ENCODE measurements at regions not wholly inside any gene's neighbourhood (a gene's known extent, or its start where the extent isn't known, plus 50 kb on each side); places are given as distances from the start of the nearest gene placed in this dataset.
"Not testable (repeated sequence)": the region's sequence is repeated elsewhere in the genome, so short reads cannot be mapped to it uniquely, and the experiment has no call there.

- H3K27me3 ChIP-seq (ENCODE audit: control insufficient read depth in 1 of 2, insufficient read depth in 2 of 2, low read length in 1 of 2) = no peaks in the 10 kb centered on the region
- 37 to 46% methylated on average over 2 of the region's 2 CpGs for WGBS, 2 donors
- no peak for DNase-seq
- no peak for ATAC-seq (ENCODE audit: low FRiP score)
- no peaks in the 10 kb centered on the region for H3K9me3 ChIP-seq (ENCODE audit: control insufficient read depth, low read length)
- H3K4me1 ChIP-seq (ENCODE audit: control insufficient read depth in 1 of 2, insufficient read depth in 2 of 2, low read length in 2 of 2) = no peaks in the 10 kb centered on the region
- no peaks in the 10 kb centered on the region for H3K36me3 ChIP-seq (ENCODE audit: control insufficient read depth in 1 of 2, insufficient read depth in 2 of 2, low read length in 1 of 2)
- no peak overlapping the region for H3K4me3 ChIP-seq (ENCODE audit: low read length in 2 of 2)
- intact Hi-C loops (cut with DNase I) = no loop called here
- no peak overlapping the region for H3K27ac ChIP-seq (ENCODE audit: low read depth in 1 of 2, low read length in 2 of 2)
Observed at GRCh38 chr16:26475596-26475995, 591.1 kb upstream of the C16orf82 start.

GRCh38 chr16:26491101-26491670, 575.5 kb upstream of the C16orf82 start:
- no peaks in the 10 kb centered on the region for H3K27me3 ChIP-seq (ENCODE audit: control insufficient read depth in 1 of 2, insufficient read depth in 2 of 2, low read length in 1 of 2)
- H3K36me3 ChIP-seq (ENCODE audit: control insufficient read depth in 1 of 2, insufficient read depth in 2 of 2, low read length in 1 of 2) = no peaks in the 10 kb centered on the region
- 67 to 73% methylated on average over 6 of the region's 6 CpGs for WGBS, 2 donors
- H3K4me3 ChIP-seq (ENCODE audit: low read length in 2 of 2) = no peak overlapping the region
- intact Hi-C loops (cut with DNase I) = no loop called here
- H3K9me3 ChIP-seq (ENCODE audit: control insufficient read depth, low read length) = no peaks in the 10 kb centered on the region
- H3K4me1 ChIP-seq (ENCODE audit: control insufficient read depth in 1 of 2, insufficient read depth in 2 of 2, low read length in 2 of 2) = no peaks in the 10 kb centered on the region
- no peak overlapping the region for H3K27ac ChIP-seq (ENCODE audit: low read depth in 1 of 2, low read length in 2 of 2)
- no peak for ATAC-seq (ENCODE audit: low FRiP score)
- no peak for DNase-seq

GRCh38 chr16:26491962-26492361, 574.8 kb upstream of the C16orf82 start:
- no peak overlapping the region for H3K4me3 ChIP-seq (ENCODE audit: low read length in 2 of 2)
- intact Hi-C loops (cut with DNase I) = no loop called here
- ATAC-seq (ENCODE audit: low FRiP score) (no peak), DNase-seq (no peak)
- 75 to 81% methylated on average over 6 of the region's 6 CpGs for WGBS, 2 donors
- H3K36me3 ChIP-seq (ENCODE audit: control insufficient read depth in 1 of 2, insufficient read depth in 2 of 2, low read length in 1 of 2) = no peaks in the 10 kb centered on the region
- H3K27ac ChIP-seq (ENCODE audit: low read depth in 1 of 2, low read length in 2 of 2) = no peak overlapping the region
- no peaks in the 10 kb centered on the region for H3K9me3 ChIP-seq (ENCODE audit: control insufficient read depth, low read length)
- no peaks in the 10 kb centered on the region for H3K4me1 ChIP-seq (ENCODE audit: control insufficient read depth in 1 of 2, insufficient read depth in 2 of 2, low read length in 2 of 2)
- H3K27me3 ChIP-seq (ENCODE audit: control insufficient read depth in 1 of 2, insufficient read depth in 2 of 2, low read length in 1 of 2) = no peaks in the 10 kb centered on the region

GRCh38 chr16:26493751-26494150, 573.0 kb upstream of the C16orf82 start:
- ATAC-seq (ENCODE audit: low FRiP score) (no peak), DNase-seq (no peak)
- H3K36me3 ChIP-seq (ENCODE audit: control insufficient read depth in 1 of 2, insufficient read depth in 2 of 2, low read length in 1 of 2) = no peaks in the 10 kb centered on the region
- H3K27ac ChIP-seq (ENCODE audit: low read depth in 1 of 2, low read length in 2 of 2) = no peak overlapping the region
- H3K4me3 ChIP-seq (ENCODE audit: low read length in 2 of 2) = no peak overlapping the region
- 33 to 35% methylated on average over 1 of the region's 1 CpG for WGBS, 2 donors
- no peaks in the 10 kb centered on the region for H3K4me1 ChIP-seq (ENCODE audit: control insufficient read depth in 1 of 2, insufficient read depth in 2 of 2, low read length in 2 of 2)
- H3K27me3 ChIP-seq (ENCODE audit: control insufficient read depth in 1 of 2, insufficient read depth in 2 of 2, low read length in 1 of 2) = no peaks in the 10 kb centered on the region
- no peaks in the 10 kb centered on the region for H3K9me3 ChIP-seq (ENCODE audit: control insufficient read depth, low read length)
- intact Hi-C loops (cut with DNase I) = no loop called here

DNA sequence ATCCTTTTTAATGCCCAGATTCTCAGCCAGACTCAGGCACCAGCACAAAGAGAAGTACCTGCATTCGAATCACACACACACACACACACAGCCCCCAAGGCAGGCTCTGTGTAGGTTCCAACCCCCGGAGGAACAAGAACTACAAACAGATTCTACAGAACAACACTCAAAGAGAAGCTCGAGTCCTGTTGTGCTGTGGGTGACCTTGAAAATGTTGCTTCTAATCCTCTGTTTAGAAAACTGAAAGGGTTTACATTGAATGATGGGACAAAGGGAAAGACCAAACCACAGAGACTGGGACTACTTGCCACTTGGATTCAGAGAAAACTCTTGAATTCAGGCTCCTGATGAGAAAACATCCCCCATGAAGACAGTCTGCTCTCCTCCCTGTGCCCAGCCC, 568.8 kb upstream of the C16orf82 start:
- Histone ChIP-seq H3K4me1 (ENCODE audit: control insufficient read depth in 1 of 2, insufficient read depth in 2 of 2, low read length in 2 of 2) (no peaks in the 10 kb centered on the region), H3K27me3 (ENCODE audit: control insufficient read depth in 1 of 2, insufficient read depth in 2 of 2, low read length in 1 of 2) (no peaks in the 10 kb centered on the region), H3K27ac (ENCODE audit: low read depth in 1 of 2, low read length in 2 of 2) (no peak overlapping the region), H3K36me3 (ENCODE audit: control insufficient read depth in 1 of 2, insufficient read depth in 2 of 2, low read length in 1 of 2) (no peaks in the 10 kb centered on the region), H3K4me3 (ENCODE audit: low read length in 2 of 2) (no peak overlapping the region), H3K9me3 (ENCODE audit: control insufficient read depth, low read length) (no peaks in the 10 kb centered on the region)
- no peak for DNase-seq
- 63 to 67% methylated on average over 3 of the region's 3 CpGs for WGBS, 2 donors
- no peak for ATAC-seq (ENCODE audit: low FRiP score)
- intact Hi-C loops (cut with DNase I) = no loop called here

DNA sequence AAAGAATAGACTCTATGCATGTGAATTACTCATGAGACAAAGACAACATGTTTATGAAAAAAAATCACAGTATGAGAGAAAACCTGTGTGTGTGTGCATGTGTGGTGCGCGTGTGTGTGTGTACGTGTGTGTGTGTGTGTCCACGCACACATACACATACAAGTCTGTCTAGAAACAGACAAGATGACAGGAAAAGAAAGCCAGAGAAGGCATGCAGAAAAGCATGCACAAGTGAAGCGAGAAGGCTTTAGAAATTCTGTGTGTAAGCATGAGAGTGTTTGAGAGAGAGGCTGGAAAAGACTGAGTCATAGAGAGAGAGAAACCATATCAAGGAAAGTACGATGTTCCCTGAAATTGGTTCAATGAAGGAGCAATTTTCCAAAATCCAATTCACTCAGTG, 566.4 kb upstream of the C16orf82 start:
- ATAC-seq (ENCODE audit: low FRiP score) (no peak), DNase-seq (no peak)
- no peaks in the 10 kb centered on the region for H3K9me3 ChIP-seq (ENCODE audit: control insufficient read depth, low read length)
- no peaks in the 10 kb centered on the region for H3K27me3 ChIP-seq (ENCODE audit: control insufficient read depth in 1 of 2, insufficient read depth in 2 of 2, low read length in 1 of 2)
- WGBS, 2 donors = 76 to 85% methylated on average over 6 of the region's 6 CpGs
- H3K36me3 ChIP-seq (ENCODE audit: control insufficient read depth in 1 of 2, insufficient read depth in 2 of 2, low read length in 1 of 2) = no peaks in the 10 kb centered on the region
- intact Hi-C loops (cut with DNase I) = no loop called here
- H3K4me3 ChIP-seq (ENCODE audit: low read length in 2 of 2) = no peak overlapping the region
- no peaks in the 10 kb centered on the region for H3K4me1 ChIP-seq (ENCODE audit: control insufficient read depth in 1 of 2, insufficient read depth in 2 of 2, low read length in 2 of 2)
- H3K27ac ChIP-seq (ENCODE audit: low read depth in 1 of 2, low read length in 2 of 2) = no peak overlapping the region

GRCh38 chr16:26505496-26505895, 561.2 kb upstream of the C16orf82 start:
- no peak for ATAC-seq (ENCODE audit: low FRiP score)
- Histone ChIP-seq H3K36me3 (ENCODE audit: control insufficient read depth in 1 of 2, insufficient read depth in 2 of 2, low read length in 1 of 2) (no peaks in the 10 kb centered on the region), H3K4me3 (ENCODE audit: low read length in 2 of 2) (no peak overlapping the region), H3K9me3 (ENCODE audit: control insufficient read depth, low read length) (no peaks in the 10 kb centered on the region), H3K27me3 (ENCODE audit: control insufficient read depth in 1 of 2, insufficient read depth in 2 of 2, low read length in 1 of 2) (no peaks in the 10 kb centered on the region), H3K4me1 (ENCODE audit: control insufficient read depth in 1 of 2, insufficient read depth in 2 of 2, low read length in 2 of 2) (no peaks in the 10 kb centered on the region), H3K27ac (ENCODE audit: low read depth in 1 of 2, low read length in 2 of 2) (no peak overlapping the region)
- DNase-seq = no peak
- intact Hi-C loops (cut with DNase I) = no loop called here

DNA sequence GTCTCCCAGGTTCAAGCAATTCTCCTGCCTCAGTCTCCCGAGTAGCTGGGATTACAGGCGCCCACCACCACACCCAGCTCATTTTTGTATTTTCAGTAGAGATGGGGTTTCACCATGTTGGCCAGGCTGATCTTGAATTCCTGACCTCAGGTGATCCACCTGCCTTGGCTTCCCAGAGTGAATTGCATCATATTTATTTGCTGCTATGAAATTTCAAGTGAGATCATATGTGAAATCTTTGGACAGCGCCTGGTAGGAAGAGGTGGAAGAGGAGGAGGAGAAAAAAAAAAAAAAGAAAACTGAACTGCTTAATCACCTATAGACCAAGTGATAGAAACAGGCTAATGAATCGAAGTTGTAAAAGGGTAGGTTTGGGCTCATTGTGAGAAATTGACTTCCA, 557.8 kb upstream of the C16orf82 start:
- DNase-seq; H3K36me3 ChIP-seq (ENCODE audit: control insufficient read depth in 1 of 2, insufficient read depth in 2 of 2, low read length in 1 of 2); H3K9me3 ChIP-seq (ENCODE audit: control insufficient read depth, low read length); intact Hi-C loops (cut with DNase I); ATAC-seq (ENCODE audit: low FRiP score); H3K4me1 ChIP-seq (ENCODE audit: control insufficient read depth in 1 of 2, insufficient read depth in 2 of 2, low read length in 2 of 2); H3K27me3 ChIP-seq (ENCODE audit: control insufficient read depth in 1 of 2, insufficient read depth in 2 of 2, low read length in 1 of 2); H3K4me3 ChIP-seq (ENCODE audit: low read length in 2 of 2); H3K27ac ChIP-seq (ENCODE audit: low read depth in 1 of 2, low read length in 2 of 2): not testable (repeated sequence)
- WGBS, 2 donors = 78 to 84% methylated on average over 4 of the region's 4 CpGs

DNA sequence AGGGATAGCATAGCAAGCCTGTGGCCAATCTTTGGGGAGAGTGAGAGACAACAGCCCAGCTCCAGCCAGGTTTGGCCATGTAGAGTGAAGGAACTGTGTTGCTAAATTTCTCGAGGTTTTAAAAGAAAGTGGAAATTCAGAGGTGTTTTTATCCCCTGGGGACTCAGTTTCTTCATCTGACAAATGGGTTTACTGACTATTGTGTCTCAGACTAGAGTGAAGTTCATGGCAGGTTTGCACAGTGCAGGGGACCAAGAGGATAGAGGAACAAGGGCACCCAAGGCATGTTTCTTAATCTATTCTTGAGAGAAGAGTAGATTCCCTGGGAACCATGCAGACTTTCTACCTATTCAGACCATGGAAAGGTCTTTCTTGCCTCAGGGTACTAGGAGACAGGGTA, 555.8 kb upstream of the C16orf82 start:
- intact Hi-C loops (cut with DNase I) = no loop called here
- no peak overlapping the region for H3K27ac ChIP-seq (ENCODE audit: low read depth in 1 of 2, low read length in 2 of 2)
- ATAC-seq (ENCODE audit: low FRiP score) = no peak
- no peak for DNase-seq
- WGBS, 2 donors = 50 to 64% methylated on average over 1 of the region's 1 CpG
- no peaks in the 10 kb centered on the region for H3K9me3 ChIP-seq (ENCODE audit: control insufficient read depth, low read length)
- no peaks in the 10 kb centered on the region for H3K4me1 ChIP-seq (ENCODE audit: control insufficient read depth in 1 of 2, insufficient read depth in 2 of 2, low read length in 2 of 2)
- H3K27me3 ChIP-seq (ENCODE audit: control insufficient read depth in 1 of 2, insufficient read depth in 2 of 2, low read length in 1 of 2) = no peaks in the 10 kb centered on the region
- no peak overlapping the region for H3K4me3 ChIP-seq (ENCODE audit: low read length in 2 of 2)
- no peaks in the 10 kb centered on the region for H3K36me3 ChIP-seq (ENCODE audit: control insufficient read depth in 1 of 2, insufficient read depth in 2 of 2, low read length in 1 of 2)
